GM23338 (cell line): ENCODE measurements at regions not wholly inside any gene's neighbourhood (a gene's known extent, or its start where the extent isn't known, plus 50 kb on each side); places are given as distances from the start of the nearest gene placed in this dataset.

Experiments
- EZH2 ChIP-seq: fragments of 200-600 bp; sonication (generic); IDR thresholded peaks from one replicate; pipeline ENCODE4 v1.8.0; 2017; ENCODE audit warnings: antibody characterized with exemption, mild to moderate bottlenecking, low read depth; ENCODE audit not compliant: unreplicated experiment
- POLR2AphosphoS5 ChIP-seq: IDR thresholded peaks from 2 replicates; pipeline ENCODE4 v1.6.1; 2016; ENCODE audit warnings: antibody characterized with exemption, low read depth
- ZNF331 ChIP-seq: fragments of 250-450 bp; sonication (Bioruptor Pico); IDR thresholded peaks from 2 replicates; pipeline ENCODE4 v1.5.0; 2020; ENCODE audit warnings: low read depth, mild to moderate bottlenecking, moderate library complexity
- TF ChIP-seq, protein P1 (sequence below), 2 experiments: fragments of 200-600 bp in 1 of 2; sonication (generic) in 1 of 2; conservative IDR thresholded peaks; 2 replicates each; pipeline versions ENCODE4 v1.5.1 to v1.6.1; 2016 to 2017; ENCODE audit warnings: antibody characterized with exemption in 2 of 2, low read depth in 2 of 2, mild to moderate bottlenecking in 2 of 2, moderate library complexity in 1 of 2

DNA sequence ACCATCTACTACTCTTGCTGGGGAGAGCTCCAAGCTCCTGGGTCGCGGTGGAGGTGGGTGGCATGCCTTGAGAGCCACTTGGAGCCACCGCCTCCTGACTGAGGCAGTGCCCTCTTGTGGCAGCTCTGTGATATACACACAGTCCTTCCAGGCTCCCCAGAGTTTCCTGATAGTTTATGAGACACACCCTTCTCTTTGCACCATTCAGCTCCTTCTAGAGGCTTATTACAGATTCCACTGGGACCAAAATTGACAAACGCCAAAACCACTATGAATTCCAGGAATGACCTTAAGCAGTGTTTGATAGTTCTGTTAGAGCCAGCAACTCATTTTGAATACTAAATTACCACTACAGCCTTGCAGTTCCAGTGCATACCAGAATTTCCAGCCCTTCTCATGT, 170.1 kb upstream of the CDH13 start:
- TF ChIP-seq EZH2: no peak
- TF ChIP-seq, protein P1, sequence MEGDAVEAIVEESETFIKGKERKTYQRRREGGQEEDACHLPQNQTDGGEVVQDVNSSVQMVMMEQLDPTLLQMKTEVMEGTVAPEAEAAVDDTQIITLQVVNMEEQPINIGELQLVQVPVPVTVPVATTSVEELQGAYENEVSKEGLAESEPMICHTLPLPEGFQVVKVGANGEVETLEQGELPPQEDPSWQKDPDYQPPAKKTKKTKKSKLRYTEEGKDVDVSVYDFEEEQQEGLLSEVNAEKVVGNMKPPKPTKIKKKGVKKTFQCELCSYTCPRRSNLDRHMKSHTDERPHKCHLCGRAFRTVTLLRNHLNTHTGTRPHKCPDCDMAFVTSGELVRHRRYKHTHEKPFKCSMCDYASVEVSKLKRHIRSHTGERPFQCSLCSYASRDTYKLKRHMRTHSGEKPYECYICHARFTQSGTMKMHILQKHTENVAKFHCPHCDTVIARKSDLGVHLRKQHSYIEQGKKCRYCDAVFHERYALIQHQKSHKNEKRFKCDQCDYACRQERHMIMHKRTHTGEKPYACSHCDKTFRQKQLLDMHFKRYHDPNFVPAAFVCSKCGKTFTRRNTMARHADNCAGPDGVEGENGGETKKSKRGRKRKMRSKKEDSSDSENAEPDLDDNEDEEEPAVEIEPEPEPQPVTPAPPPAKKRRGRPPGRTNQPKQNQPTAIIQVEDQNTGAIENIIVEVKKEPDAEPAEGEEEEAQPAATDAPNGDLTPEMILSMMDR (conservative IDR thresholded peaks at IDR 0.05; ENCODE audit: low read depth in 2 of 2): peak; percentile 77 to 89
- no peak for TF ChIP-seq ZNF331 (CRISPR knock-in tag)
- no peak for TF ChIP-seq POLR2AphosphoS5
